Heart right ventricle (tissue), 16 donors: ENCODE measurements at regions not wholly inside any gene's neighbourhood (a gene's known extent, or its start where the extent isn't known, plus 50 kb on each side); places are given as distances from the start of the nearest gene placed in this dataset.

Experiments used
- ATAC-seq, 8 donors: fragments of 200-7000 bp; cut with Tn5 transposase; one replicate each; pipeline ENCODE4 v1.9.1; 2020; ENCODE audit warnings: mild to moderate bottlenecking in 8 of 8, moderate library complexity in 8 of 8, moderate number of reproducible peaks in 1 of 8
- DNase-seq, 2 donors: peaks; one replicate each; pipeline ENCODE4 v3.0.0-alpha.2; 2020
- H3K27ac ChIP-seq, 10 donors: fragments of 200-600 bp; sonication (generic) in 2 of 10; one replicate each; pipeline versions ENCODE4 v1.5.0 to v1.8.0; 2020 to 2022; ENCODE audit warnings: mild to moderate bottlenecking in 3 of 10
- H3K27me3 ChIP-seq, 7 donors: fragments of 200-600 bp; one replicate each; pipeline ENCODE4 v1.8.0; 2021 to 2022; ENCODE audit warnings: mild to moderate bottlenecking in 2 of 7
- H3K36me3 ChIP-seq, 9 donors: fragments of 200-600 bp; sonication (generic) in 1 of 9; one replicate each; pipeline versions ENCODE4 v1.5.0 to v1.8.0; 2020 to 2022; ENCODE audit warnings: mild to moderate bottlenecking in 2 of 9
- H3K4me1 ChIP-seq, 9 donors: fragments of 200-600 bp; sonication (generic) in 1 of 9; one replicate each; pipeline versions ENCODE4 v1.5.0 to v1.8.0; 2020 to 2022; ENCODE audit warnings: mild to moderate bottlenecking in 4 of 9
- H3K4me3 ChIP-seq, 10 donors: fragments of 200-600 bp; sonication (generic) in 2 of 10; one replicate each; pipeline versions ENCODE4 v1.5.0 to v1.8.0; 2020 to 2022; ENCODE audit warnings: mild to moderate bottlenecking in 7 of 10, moderate library complexity in 2 of 10
- H3K9me3 ChIP-seq, 11 donors: fragments of 200-600 bp in 10 of 11; sonication (generic) in 2 of 11; one replicate each; pipeline versions ENCODE4 v1.5.0 to v1.8.0; 2013 to 2022; ENCODE audit warnings: mild to moderate bottlenecking in 2 of 11, control low read depth in 1 of 11, moderate library complexity in 1 of 11
- WGBS, 2 donors: extraction: QIAGEN DNeasy Blood & Tissue Kit; methylation state at CpG; one replicate each; pipeline ENCODE4 v1.1.7; 2013; ENCODE audit warnings: inconsistent platforms in 1 of 2; 5-methylcytosine and 5-hydroxymethylcytosine counted together
- intact Hi-C, 10 donors: fragments of 100-400 bp; cut with DNase I; formaldehyde crosslinking; loops; one replicate each; pipeline versions ENCODE4 v1.11.1 to v1.14.2; 2022
- TF ChIP-seq, protein P1 (sequence below), 9 donors: fragments of 200-600 bp; sonication (generic) in 2 of 9; IDR thresholded peaks; one replicate each; pipeline versions ENCODE4 v1.5.0 to v1.8.0; 2021 to 2022; ENCODE audit warnings: antibody characterized with exemption in 9 of 9, mild to moderate bottlenecking in 5 of 9, moderate library complexity in 1 of 9
- donor health status: Arrhythmogenic right ventricular cardiomyopathy.
- donor health status: ischemic (EF 13 %, LVEDD 7.1; RV severe dilation, severe dysfunction).
- donor health status: healthy with polysubstance abuse.
- donor health status: DM: no; HTN: yes; CAD: no.
- donor health status: DM: no; HTN: no; CAD: no.
- donor health status: ischemic (EF 25% LVEDD 6.9; RV normal size, moderate dysfunction).
- donor health status: ischemic (EF 25% LVEDD 5.7; RV mildly dilated, moderate dysfunction).
- donor health status: healthy.
- donor health status: DM: yes; HTN: yes; CAD: no.
- donor health status: Ischemic cardiomyopathy.
- donor health status: ischemic (EF 35%, LVEDD 5.7; RV mildly dilated, moderate dysfunction).
- donor health status: nonischemic (EF 11% LVEDD 7.7; RV severe dilation, severe dysfunction).
- donor health status: DM: yes; HTN: yes; CAD: no.
- donor health status: PGD.
- donor health status: ischemic (EF 29% LVEDD 5.4; RV normal size, mild dysfunction).
- donor health status: nonischemic (EF 23%, LVEDD 6.1; RV moderate dilation, normal function).

DNA sequence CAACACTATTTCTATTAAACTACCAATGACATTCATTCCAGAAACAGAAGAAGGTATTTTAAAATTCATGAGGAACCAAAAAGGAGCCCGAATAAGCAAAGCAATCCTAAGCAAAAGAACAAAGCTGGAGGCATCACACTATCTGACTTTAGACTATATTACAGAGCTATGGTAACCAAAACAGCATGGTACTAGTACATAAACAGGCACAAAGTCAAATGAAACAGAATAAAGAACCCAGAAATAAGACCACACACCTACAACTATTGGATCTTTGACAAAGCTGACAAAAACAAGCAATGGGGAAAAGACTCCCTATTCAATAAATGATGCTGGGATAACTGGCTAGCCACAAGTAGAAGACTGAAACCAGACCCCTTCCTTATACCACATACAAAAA lies 122.3 kb downstream of the ITIH6 start:
- intact Hi-C loops: loop anchor here in 1 of 10 donors (5.0 kb wide), 1 partner anchor 162 kb away; no protein-coding TSS in a partner anchor

DNA sequence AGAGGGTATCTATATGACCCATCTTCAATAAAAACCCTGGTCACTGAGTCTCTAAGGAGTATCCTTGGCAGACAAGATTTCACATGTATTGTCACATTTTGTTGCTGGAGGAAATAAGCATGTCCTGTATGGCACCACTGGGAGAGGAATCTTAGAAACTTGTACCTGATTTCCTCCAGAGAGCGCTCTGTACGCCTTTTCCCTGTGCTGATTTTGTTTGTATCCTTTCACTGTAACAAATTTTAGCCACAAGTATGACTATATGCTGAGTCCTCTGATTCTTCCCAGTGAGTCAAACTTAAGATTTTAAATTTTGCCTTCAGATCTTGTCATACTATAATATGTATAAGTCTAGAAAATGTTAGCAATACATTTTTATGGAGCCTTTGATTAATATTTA lies 102.8 kb downstream of the ITIH6 start:
- intact Hi-C loops: loop anchor here in 1 of 10 donors (10.0 kb wide), 1 partner anchor 350 kb away; no protein-coding TSS in a partner anchor
- no peak overlapping the region for H3K27ac ChIP-seq
- no peaks in the 10 kb centered on the region for H3K4me1 ChIP-seq
- H3K27me3 ChIP-seq: no peaks in the 10 kb centered on the region
- ATAC-seq: no peak
- WGBS, 2 donors: 36 to 46% methylated on average over 2 of the region's 2 CpGs
- TF ChIP-seq, protein P1, sequence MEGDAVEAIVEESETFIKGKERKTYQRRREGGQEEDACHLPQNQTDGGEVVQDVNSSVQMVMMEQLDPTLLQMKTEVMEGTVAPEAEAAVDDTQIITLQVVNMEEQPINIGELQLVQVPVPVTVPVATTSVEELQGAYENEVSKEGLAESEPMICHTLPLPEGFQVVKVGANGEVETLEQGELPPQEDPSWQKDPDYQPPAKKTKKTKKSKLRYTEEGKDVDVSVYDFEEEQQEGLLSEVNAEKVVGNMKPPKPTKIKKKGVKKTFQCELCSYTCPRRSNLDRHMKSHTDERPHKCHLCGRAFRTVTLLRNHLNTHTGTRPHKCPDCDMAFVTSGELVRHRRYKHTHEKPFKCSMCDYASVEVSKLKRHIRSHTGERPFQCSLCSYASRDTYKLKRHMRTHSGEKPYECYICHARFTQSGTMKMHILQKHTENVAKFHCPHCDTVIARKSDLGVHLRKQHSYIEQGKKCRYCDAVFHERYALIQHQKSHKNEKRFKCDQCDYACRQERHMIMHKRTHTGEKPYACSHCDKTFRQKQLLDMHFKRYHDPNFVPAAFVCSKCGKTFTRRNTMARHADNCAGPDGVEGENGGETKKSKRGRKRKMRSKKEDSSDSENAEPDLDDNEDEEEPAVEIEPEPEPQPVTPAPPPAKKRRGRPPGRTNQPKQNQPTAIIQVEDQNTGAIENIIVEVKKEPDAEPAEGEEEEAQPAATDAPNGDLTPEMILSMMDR (IDR thresholded peaks at IDR 0.05): peak in 5 of 9 donors; percentile 6 to 36 (median 21)
- H3K9me3 ChIP-seq: peaks cover 0 to 8% (median 0%) of the 10 kb centered on the region in 11 donors
- DNase-seq: no peak
- no peak overlapping the region for H3K4me3 ChIP-seq
- no peaks in the 10 kb centered on the region for H3K36me3 ChIP-seq

More for the DNA sequence above, 122.3 kb downstream of the ITIH6 start:
- H3K27me3 ChIP-seq: no peaks in the 10 kb centered on the region
- DNase-seq (no peak), ATAC-seq (no peak)
- no peaks in the 10 kb centered on the region for H3K4me1 ChIP-seq
- TF ChIP-seq, protein P1 (IDR thresholded peaks at IDR 0.05): no peak
- H3K36me3 ChIP-seq: no peaks in the 10 kb centered on the region
- peaks cover 0 to 41% (median 7%) of the 10 kb centered on the region in 11 donors for H3K9me3 ChIP-seq
- H3K4me3 ChIP-seq: no peak overlapping the region
- 50 to 67% methylated on average over 1 of the region's 1 CpG for WGBS, 2 donors
- H3K27ac ChIP-seq: no peak overlapping the region

DNA sequence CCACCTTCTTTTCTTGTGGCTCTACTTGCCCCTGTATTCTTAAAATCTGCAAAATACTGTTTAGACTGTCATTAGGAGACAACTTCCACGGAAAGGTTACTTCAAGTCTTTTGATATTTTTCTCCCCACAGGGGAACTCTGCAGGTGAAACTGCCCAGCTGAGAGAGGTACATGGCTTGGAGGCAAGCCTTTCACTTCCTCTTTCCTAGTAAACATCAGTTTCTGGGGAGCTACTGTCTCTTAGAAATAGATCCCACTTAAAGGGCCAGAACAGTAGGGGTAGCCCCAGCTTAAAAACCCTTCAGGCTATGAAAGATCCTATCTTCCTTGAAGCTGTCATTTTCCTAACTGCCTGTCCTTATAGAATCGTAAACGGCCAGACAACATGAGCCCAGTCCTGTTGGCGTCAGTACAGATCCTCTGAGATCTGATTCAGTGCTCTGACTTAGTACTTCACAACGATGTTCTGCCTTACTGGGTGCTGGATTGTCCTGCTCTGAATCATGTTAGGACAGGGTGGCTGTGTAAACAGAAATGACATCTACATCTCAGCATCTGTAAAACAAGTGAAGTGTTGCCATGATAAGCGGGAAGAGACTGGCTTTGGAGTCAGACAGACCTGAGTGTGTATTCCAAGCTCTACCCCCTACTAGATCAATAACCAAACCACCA lies 102.1 kb downstream of the ITIH6 start:
- Histone ChIP-seq H3K36me3 (no peaks in the 10 kb centered on the region), H3K9me3 (peaks cover 0 to under 1% (median 0%) of the 10 kb centered on the region in 11 donors), H3K27me3 (no peaks in the 10 kb centered on the region), H3K4me1 (no peaks in the 10 kb centered on the region), H3K27ac (no peak overlapping the region), H3K4me3 (no peak overlapping the region)
- no peak for ATAC-seq
- TF ChIP-seq, protein P1 (IDR thresholded peaks at IDR 0.05): no peak
- DNase-seq: no peak
- intact Hi-C loops: loop anchor here in 1 of 10 donors (10.0 kb wide), 1 partner anchor 349 kb away; no protein-coding TSS in a partner anchor
- 53 to 65% methylated on average over 6 of the region's 6 CpGs for WGBS, 2 donors
